ENCODE measurements at regions not wholly inside any gene's neighbourhood (a gene's known extent, or its start where the extent isn't known, plus 50 kb on each side); places are given as distances from the start of the nearest gene placed in this dataset.

- H3K27me3 ChIP-seq (ENCODE audit: low read length) = peaks cover 64% of the 10 kb centered on the region
- no peaks in the 10 kb centered on the region for H4K20me1 ChIP-seq (ENCODE audit: low read length)
- intact Hi-C loops (cut with micrococcal nuclease) = no loop called here
- H3K4me2 ChIP-seq (ENCODE audit: low read length) = no peak overlapping the region
- BruUV-seq (replicated peaks) = no TSS peak
- no peak overlapping the region for H3K9ac ChIP-seq (ENCODE audit: low read length)
- no peaks in the 10 kb centered on the region for H3K79me2 ChIP-seq (ENCODE audit: low read length)
- TF ChIP-seq EZH2phosphoT487 (IDR thresholded peaks at IDR 0.05; ENCODE audit: borderline replicate concordance, low read length) (no peak), CTCF (conservative IDR thresholded peaks at IDR 0.05; ENCODE audit: low read depth, low read length) (no peak), EZH2 (IDR thresholded peaks at IDR 0.05; ENCODE audit: low read length, unreplicated experiment) (no peak)
- H3K36me3 ChIP-seq (ENCODE audit: low read depth, low read length) = no peaks in the 10 kb centered on the region
- H3K9me2 ChIP-seq (replicated peaks; ENCODE audit: low read length) = no peaks in the 10 kb centered on the region
- H2AFZ ChIP-seq (ENCODE audit: low read length) = no peak overlapping the region
- H3K4me3 ChIP-seq (ENCODE audit: low read length) = no peak overlapping the region
- ATAC-seq = no peak
- ChIA-PET POLR2A (ENCODE audit: unreplicated experiment) (no interaction called here), CTCF (no interaction called here)
- no peaks in the 10 kb centered on the region for H3K4me1 ChIP-seq (ENCODE audit: insufficient read depth, low read length)
- no peak overlapping the region for H3K27ac ChIP-seq (ENCODE audit: low read length)
- H3K9me3 ChIP-seq (ENCODE audit: low read length) = no peaks in the 10 kb centered on the region
- no peak for DNase-seq
- no peaks in the 10 kb centered on the region for H3F3A ChIP-seq (ENCODE audit: low read length, unreplicated experiment)
These were observed 262.2 kb downstream of the BRD1 start for GRCh38 chr22:49565516-49565855.

- Histone ChIP-seq H3K27me3 (ENCODE audit: low read length) (peaks cover 69% of the 10 kb centered on the region), H3K9me3 (ENCODE audit: low read length) (no peaks in the 10 kb centered on the region), H3K79me2 (ENCODE audit: low read length) (no peaks in the 10 kb centered on the region), H3F3A (ENCODE audit: low read length, unreplicated experiment) (no peaks in the 10 kb centered on the region), H2AFZ (ENCODE audit: low read length) (no peak overlapping the region), H3K4me1 (ENCODE audit: insufficient read depth, low read length) (no peaks in the 10 kb centered on the region), H3K9ac (ENCODE audit: low read length) (no peak overlapping the region), H3K36me3 (ENCODE audit: low read depth, low read length) (no peaks in the 10 kb centered on the region), H4K20me1 (ENCODE audit: low read length) (no peaks in the 10 kb centered on the region), H3K27ac (ENCODE audit: low read length) (no peak overlapping the region), H3K9me2 (replicated peaks; ENCODE audit: low read length) (no peaks in the 10 kb centered on the region), H3K4me2 (ENCODE audit: low read length) (no peak overlapping the region), H3K4me3 (ENCODE audit: low read length) (no peak overlapping the region)
- no TSS peak for BruUV-seq (replicated peaks)
- DNase-seq = no peak
- ATAC-seq = no peak
- no peak for TF ChIP-seq CTCF (conservative IDR thresholded peaks at IDR 0.05; ENCODE audit: low read depth, low read length)
- ChIA-PET CTCF (no interaction called here), POLR2A (ENCODE audit: unreplicated experiment) (no interaction called here)
- intact Hi-C loops (cut with micrococcal nuclease) = no loop called here
These were observed 262.8 kb downstream of the BRD1 start for GRCh38 chr22:49564666-49565515.

DNA sequence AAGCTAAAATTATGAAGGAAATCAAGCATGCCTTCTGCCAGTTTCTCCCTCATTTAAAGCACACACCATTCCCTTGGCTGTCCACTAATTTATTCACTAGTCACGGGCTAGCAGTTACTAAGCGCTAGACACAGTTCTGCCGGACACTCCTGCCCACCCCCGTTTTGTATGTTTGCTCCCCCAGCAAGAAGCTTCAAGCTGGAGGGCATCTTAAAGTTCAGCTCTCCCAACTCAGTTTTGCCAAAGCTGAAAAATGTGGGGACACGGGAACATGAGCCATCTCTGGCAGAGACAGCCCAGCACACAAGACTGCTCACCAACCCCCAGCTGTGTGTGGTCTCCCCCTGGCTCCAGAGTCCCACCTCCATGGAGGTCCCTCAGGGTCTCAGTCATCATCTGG lies 263.6 kb downstream of the BRD1 start:
- Histone ChIP-seq H3K36me3 (ENCODE audit: low read depth, low read length) (no peaks in the 10 kb centered on the region), H3K27me3 (ENCODE audit: low read length) (peaks cover 73% of the 10 kb centered on the region), H3K4me2 (ENCODE audit: low read length) (no peak overlapping the region), H3K4me1 (ENCODE audit: insufficient read depth, low read length) (no peaks in the 10 kb centered on the region), H3K4me3 (ENCODE audit: low read length) (no peak overlapping the region), H3F3A (ENCODE audit: low read length, unreplicated experiment) (no peaks in the 10 kb centered on the region), H4K20me1 (ENCODE audit: low read length) (no peaks in the 10 kb centered on the region), H3K9me2 (replicated peaks; ENCODE audit: low read length) (no peaks in the 10 kb centered on the region), H3K27ac (ENCODE audit: low read length) (no peak overlapping the region), H3K9ac (ENCODE audit: low read length) (no peak overlapping the region), H3K9me3 (ENCODE audit: low read length) (no peaks in the 10 kb centered on the region), H3K79me2 (ENCODE audit: low read length) (no peaks in the 10 kb centered on the region), H2AFZ (ENCODE audit: low read length) (no peak overlapping the region)
- TF ChIP-seq CTCF (conservative IDR thresholded peaks at IDR 0.05; ENCODE audit: low read depth, low read length) (no peak), EZH2phosphoT487 (IDR thresholded peaks at IDR 0.05; ENCODE audit: borderline replicate concordance, low read length) (no peak), EZH2 (IDR thresholded peaks at IDR 0.05; ENCODE audit: low read length, unreplicated experiment) (no peak)
- ATAC-seq (no peak), DNase-seq (no peak)
- intact Hi-C loops (cut with micrococcal nuclease) = no loop called here
- POLR2A ChIA-PET (ENCODE audit: unreplicated experiment) = no interaction called here
- CTCF ChIA-PET = no interaction called here
- BruUV-seq (replicated peaks) = no TSS peak

All from PC-3 (cell line).